AG04450 (cell line): ENCODE measurements at regions not wholly inside any gene's neighbourhood (a gene's known extent, or its start where the extent isn't known, plus 50 kb on each side); places are given as distances from the start of the nearest gene placed in this dataset.

Source experiments
- CTCF ChIA-PET: fragments of 300-600, 350-600 bp; formaldehyde crosslinking; extraction: SDS; loops from one replicate; lab custom pipeline; 2022; ENCODE audit warnings: antibody characterized with exemption, inconsistent platforms; lab: Charles Lee
- POLR2A ChIA-PET: fragments of 350-600 bp; formaldehyde crosslinking; extraction: SDS; loops from one replicate; lab custom pipeline; 2021; ENCODE audit warnings: antibody characterized with exemption, inconsistent platforms; lab: Yijun Ruan, JAX
- DNase-seq: peaks from one replicate; pipeline ENCODE4 v3.0.0-alpha.2; 2011; ENCODE audit warnings: low read depth, low spot score
- H3K27ac ChIP-seq: one replicate; pipeline ENCODE4 v1.5.1; 2012; ENCODE audit warnings: low read depth, low read length, control low read depth
- H3K27me3 ChIP-seq: one replicate; pipeline ENCODE4 v1.6.0; 2012; ENCODE audit warnings: low read length; ENCODE audit not compliant: control insufficient read depth, insufficient read depth
- H3K4me3 ChIP-seq: 2 replicates; pipeline ENCODE4 v1.5.1; 2011; ENCODE audit warnings: mild to moderate bottlenecking, low read depth, low read length, control low read depth
- H3K9me3 ChIP-seq: 2 replicates; pipeline ENCODE4 v1.5.1; 2012; ENCODE audit warnings: low read length; ENCODE audit not compliant: control insufficient read depth, insufficient read depth
- CTCF ChIP-seq: IDR thresholded peaks from 2 replicates; pipeline ENCODE4 v1.5.1; 2011; ENCODE audit warnings: low read depth, low read length, control low read depth, inconsistent platforms

DNA sequence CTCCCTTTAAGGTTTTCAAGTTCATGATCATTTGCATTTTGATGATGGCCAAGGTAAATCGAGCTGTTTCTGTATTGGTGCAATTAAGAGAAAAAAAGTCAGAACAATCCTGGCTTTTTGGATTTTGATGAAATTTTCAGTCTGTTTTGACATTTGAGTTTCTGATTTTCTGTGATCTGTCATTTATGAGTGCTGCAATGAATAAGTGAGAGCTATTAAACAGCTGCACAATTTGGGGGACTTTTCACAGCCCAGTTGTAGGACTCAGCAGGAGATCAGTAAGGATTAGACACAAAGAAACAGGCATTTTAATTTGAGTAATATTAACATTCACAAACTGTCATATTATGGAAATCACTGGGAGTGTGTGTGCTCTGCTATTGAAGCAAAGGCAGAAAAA, 452.9 kb upstream of the CXADR start:
- no peak overlapping the region for H3K27ac ChIP-seq
- H3K4me3 ChIP-seq: no peak overlapping the region
- no peaks in the 10 kb centered on the region for H3K27me3 ChIP-seq
- CTCF ChIA-PET: no interaction called here
- no peak for DNase-seq
- H3K9me3 ChIP-seq: no peaks in the 10 kb centered on the region
- POLR2A ChIA-PET: no interaction called here
- TF ChIP-seq CTCF: no peak

- POLR2A ChIA-PET: no interaction called here
- no peaks in the 10 kb centered on the region for H3K27me3 ChIP-seq
- no peak overlapping the region for H3K4me3 ChIP-seq
- no peaks in the 10 kb centered on the region for H3K9me3 ChIP-seq
- TF ChIP-seq CTCF: no peak
- no peak for DNase-seq
- no peak overlapping the region for H3K27ac ChIP-seq
- CTCF ChIA-PET: no interaction called here
Measured at GRCh38 chr21:17066006-17066405, 446.8 kb upstream of the CXADR start.

DNA sequence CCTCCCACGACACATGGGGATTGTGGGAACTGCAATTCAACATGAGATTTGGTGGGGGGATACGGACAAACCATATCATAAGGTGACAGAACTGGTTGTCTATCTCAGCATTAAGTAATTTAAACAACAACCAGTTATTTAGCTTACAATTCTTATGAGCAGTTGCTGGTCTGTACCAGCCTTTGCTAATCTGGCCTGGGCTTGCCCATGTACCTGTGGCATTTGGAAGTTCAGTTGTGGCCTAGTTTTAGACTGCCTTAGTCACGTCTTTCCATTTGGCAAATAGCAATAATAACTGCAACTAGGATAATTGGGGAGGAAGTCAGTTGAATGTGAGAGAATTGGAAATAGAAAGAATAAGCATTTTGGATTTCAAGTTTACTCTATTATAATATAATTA, 441.8 kb upstream of the CXADR start:
- Histone ChIP-seq H3K27ac (no peak overlapping the region), H3K4me3 (no peak overlapping the region), H3K27me3 (no peaks in the 10 kb centered on the region), H3K9me3 (no peaks in the 10 kb centered on the region)
- no peak for TF ChIP-seq CTCF
- DNase-seq: no peak
- ChIA-PET POLR2A (no interaction called here), CTCF (no interaction called here)

GRCh38 chr21:17081193-17081592, 431.6 kb upstream of the CXADR start:
- ChIA-PET CTCF (no interaction called here), POLR2A (no interaction called here)
- no peak for TF ChIP-seq CTCF

GRCh38 chr21:17082843-17083483, 429.9 kb upstream of the CXADR start:
- Histone ChIP-seq H3K9me3 (no peaks in the 10 kb centered on the region), H3K27ac (no peak overlapping the region), H3K4me3 (no peak overlapping the region), H3K27me3 (no peaks in the 10 kb centered on the region)
- CTCF ChIA-PET: no interaction called here
- POLR2A ChIA-PET: no interaction called here
- no peak for TF ChIP-seq CTCF
- no peak for DNase-seq

More at GRCh38 chr21:17081193-17081592, 431.6 kb upstream of the CXADR start:
- H3K27me3 ChIP-seq: no peaks in the 10 kb centered on the region
- no peaks in the 10 kb centered on the region for H3K9me3 ChIP-seq
- no peak for DNase-seq
- no peak overlapping the region for H3K4me3 ChIP-seq
- H3K27ac ChIP-seq: no peak overlapping the region
